ENCODE measurements at regions not wholly inside any gene's neighbourhood (a gene's known extent, or its start where the extent isn't known, plus 50 kb on each side); places are given as distances from the start of the nearest gene placed in this dataset.
"Not testable (repeated sequence)": the region's sequence is repeated elsewhere in the genome, so short reads cannot be mapped to it uniquely, and the experiment has no call there.

DNA sequence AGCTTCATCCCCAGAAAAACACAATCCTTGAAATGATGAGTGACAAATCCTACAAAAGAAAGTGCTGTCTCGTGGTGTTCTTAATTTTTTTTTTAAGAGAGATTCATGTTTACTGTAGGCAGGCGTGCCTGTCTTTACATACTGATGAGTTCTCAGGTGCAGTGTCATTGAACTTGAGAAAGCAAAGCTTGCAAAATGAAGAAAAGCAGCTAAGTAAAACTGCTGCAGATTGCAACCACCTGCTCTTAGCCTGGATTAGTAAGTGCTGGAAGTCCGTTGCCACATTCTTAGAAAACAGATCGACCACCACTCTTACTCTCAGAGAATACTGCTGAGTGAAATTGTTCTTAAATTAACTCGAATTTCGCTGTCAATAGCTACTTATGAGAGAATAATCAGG is 854.6 kb downstream of the TRIML1 start:
- no peaks in the 10 kb centered on the region for H4K20me1 ChIP-seq (ENCODE audit: insufficient read depth, low read length)
- H3K9ac ChIP-seq (ENCODE audit: low read length), result no peak overlapping the region
- no peaks in the 10 kb centered on the region for H3K27me3 ChIP-seq (ENCODE audit: low read depth, low read length)
- H3K4me1 ChIP-seq (ENCODE audit: low read length), result no peaks in the 10 kb centered on the region
- TF ChIP-seq, protein P1, sequence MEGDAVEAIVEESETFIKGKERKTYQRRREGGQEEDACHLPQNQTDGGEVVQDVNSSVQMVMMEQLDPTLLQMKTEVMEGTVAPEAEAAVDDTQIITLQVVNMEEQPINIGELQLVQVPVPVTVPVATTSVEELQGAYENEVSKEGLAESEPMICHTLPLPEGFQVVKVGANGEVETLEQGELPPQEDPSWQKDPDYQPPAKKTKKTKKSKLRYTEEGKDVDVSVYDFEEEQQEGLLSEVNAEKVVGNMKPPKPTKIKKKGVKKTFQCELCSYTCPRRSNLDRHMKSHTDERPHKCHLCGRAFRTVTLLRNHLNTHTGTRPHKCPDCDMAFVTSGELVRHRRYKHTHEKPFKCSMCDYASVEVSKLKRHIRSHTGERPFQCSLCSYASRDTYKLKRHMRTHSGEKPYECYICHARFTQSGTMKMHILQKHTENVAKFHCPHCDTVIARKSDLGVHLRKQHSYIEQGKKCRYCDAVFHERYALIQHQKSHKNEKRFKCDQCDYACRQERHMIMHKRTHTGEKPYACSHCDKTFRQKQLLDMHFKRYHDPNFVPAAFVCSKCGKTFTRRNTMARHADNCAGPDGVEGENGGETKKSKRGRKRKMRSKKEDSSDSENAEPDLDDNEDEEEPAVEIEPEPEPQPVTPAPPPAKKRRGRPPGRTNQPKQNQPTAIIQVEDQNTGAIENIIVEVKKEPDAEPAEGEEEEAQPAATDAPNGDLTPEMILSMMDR (IDR thresholded peaks at IDR 0.05; ENCODE audit: low read depth, low read length), result no peak
- TF ChIP-seq EZH2phosphoT487 (IDR thresholded peaks at IDR 0.05; ENCODE audit: low read depth), result no peak
- no peak overlapping the region for H2AFZ ChIP-seq (ENCODE audit: low read depth, low read length)
- no peaks in the 10 kb centered on the region for H3K9me3 ChIP-seq (ENCODE audit: insufficient read depth, low read length)
- H3K4me3 ChIP-seq (ENCODE audit: low read length), result no peak overlapping the region
- no peaks in the 10 kb centered on the region for H3K79me2 ChIP-seq (ENCODE audit: low read length)
- no peaks in the 10 kb centered on the region for H3K36me3 ChIP-seq (replicated peaks; ENCODE audit: low read depth, low read length)
- no peak overlapping the region for H3K4me2 ChIP-seq (ENCODE audit: low read length)
- no peak overlapping the region for H3K27ac ChIP-seq (ENCODE audit: low read length)

DNA sequence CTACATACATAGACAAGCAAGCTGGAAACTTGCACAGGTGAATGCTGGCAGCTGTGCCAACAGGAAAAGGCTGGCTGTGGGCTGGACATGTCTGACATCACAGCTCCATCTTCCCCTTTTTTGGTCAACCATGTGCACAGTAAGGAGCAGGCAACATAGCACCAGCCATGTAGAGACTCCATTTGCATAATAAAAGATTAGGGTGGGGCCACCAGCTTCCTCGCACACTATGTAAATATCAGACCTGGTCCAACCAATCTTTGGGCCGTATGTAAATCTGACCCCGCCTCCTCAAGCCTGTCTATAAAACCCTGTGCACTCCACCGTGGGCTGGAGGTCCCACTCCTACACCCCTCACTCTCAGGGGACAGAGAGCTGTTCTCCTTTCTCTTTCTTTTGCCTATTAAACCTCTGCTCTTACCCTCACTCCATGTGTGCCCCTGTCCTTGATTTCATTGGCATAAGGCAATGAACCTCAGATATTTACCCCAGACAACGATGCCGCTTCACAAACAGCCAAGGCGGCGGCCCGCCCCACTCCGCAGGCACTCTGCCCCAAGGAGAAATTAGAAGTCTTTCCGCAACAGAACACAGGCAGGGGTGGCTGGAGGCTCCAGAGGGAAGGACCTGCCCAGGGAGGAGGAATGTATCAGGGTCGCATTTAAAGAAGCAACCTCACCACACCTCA is 862.2 kb downstream of the TRIML1 start:
- no peak overlapping the region for H3K4me3 ChIP-seq (ENCODE audit: low read length)
- no peaks in the 10 kb centered on the region for H3K4me1 ChIP-seq (ENCODE audit: low read length)
- H3K27me3 ChIP-seq (ENCODE audit: low read depth, low read length), result no peaks in the 10 kb centered on the region
- TF ChIP-seq, protein P1 (IDR thresholded peaks at IDR 0.05; ENCODE audit: low read depth, low read length), result no peak
- TF ChIP-seq EZH2phosphoT487 (IDR thresholded peaks at IDR 0.05; ENCODE audit: low read depth), result no peak
- H3K27ac ChIP-seq (ENCODE audit: low read length), result no peak overlapping the region
- no peak overlapping the region for H3K4me2 ChIP-seq (ENCODE audit: low read length)
- H3K9ac ChIP-seq (ENCODE audit: low read length), result no peak overlapping the region
- no peaks in the 10 kb centered on the region for H3K79me2 ChIP-seq (ENCODE audit: low read length)
- H3K36me3 ChIP-seq (replicated peaks; ENCODE audit: low read depth, low read length), result no peaks in the 10 kb centered on the region
- H4K20me1 ChIP-seq (ENCODE audit: insufficient read depth, low read length), result no peaks in the 10 kb centered on the region
- no peaks in the 10 kb centered on the region for H3K9me3 ChIP-seq (ENCODE audit: insufficient read depth, low read length)
- H2AFZ ChIP-seq (ENCODE audit: low read depth, low read length), result no peak overlapping the region

DNA sequence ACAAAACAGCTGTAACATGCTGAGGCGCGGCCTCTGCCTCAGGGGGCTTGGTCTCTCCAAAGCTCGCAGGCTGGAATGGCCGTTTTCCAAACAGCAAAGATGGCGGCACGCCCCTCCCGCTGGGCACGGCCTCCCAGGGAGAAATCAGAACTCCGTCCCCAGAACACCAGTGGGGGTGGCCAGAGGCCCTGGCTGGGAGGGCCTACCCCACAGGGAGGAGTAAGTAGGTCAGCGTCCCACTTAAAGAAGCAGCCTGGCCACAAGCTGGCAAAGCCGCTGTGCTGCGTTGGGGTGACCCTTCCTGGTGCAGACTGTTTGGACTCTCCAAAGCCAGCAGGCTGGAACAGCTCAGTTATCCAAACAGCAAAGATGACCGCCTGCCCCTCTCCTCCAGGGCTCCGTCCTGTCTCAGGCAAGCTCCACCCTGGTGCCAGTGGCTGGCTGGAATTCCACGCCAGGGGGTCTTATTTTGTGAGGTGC is 862.8 kb downstream of the TRIML1 start:
- H3K4me2 ChIP-seq (ENCODE audit: low read length), result no peak overlapping the region
- H3K27ac ChIP-seq (ENCODE audit: low read length), result no peak overlapping the region
- H3K9ac ChIP-seq (ENCODE audit: low read length), result no peak overlapping the region
- H3K4me1 ChIP-seq (ENCODE audit: low read length), result no peaks in the 10 kb centered on the region
- no peaks in the 10 kb centered on the region for H4K20me1 ChIP-seq (ENCODE audit: insufficient read depth, low read length)
- no peaks in the 10 kb centered on the region for H3K36me3 ChIP-seq (replicated peaks; ENCODE audit: low read depth, low read length)
- H2AFZ ChIP-seq (ENCODE audit: low read depth, low read length), result no peak overlapping the region
- no peaks in the 10 kb centered on the region for H3K9me3 ChIP-seq (ENCODE audit: insufficient read depth, low read length)
- H3K79me2 ChIP-seq (ENCODE audit: low read length), result no peaks in the 10 kb centered on the region
- H3K27me3 ChIP-seq (ENCODE audit: low read depth, low read length), result no peaks in the 10 kb centered on the region
- TF ChIP-seq EZH2phosphoT487 (IDR thresholded peaks at IDR 0.05; ENCODE audit: low read depth), result no peak
- TF ChIP-seq, protein P1 (IDR thresholded peaks at IDR 0.05; ENCODE audit: low read depth, low read length), result no peak
- H3K4me3 ChIP-seq (ENCODE audit: low read length), result no peak overlapping the region

DNA sequence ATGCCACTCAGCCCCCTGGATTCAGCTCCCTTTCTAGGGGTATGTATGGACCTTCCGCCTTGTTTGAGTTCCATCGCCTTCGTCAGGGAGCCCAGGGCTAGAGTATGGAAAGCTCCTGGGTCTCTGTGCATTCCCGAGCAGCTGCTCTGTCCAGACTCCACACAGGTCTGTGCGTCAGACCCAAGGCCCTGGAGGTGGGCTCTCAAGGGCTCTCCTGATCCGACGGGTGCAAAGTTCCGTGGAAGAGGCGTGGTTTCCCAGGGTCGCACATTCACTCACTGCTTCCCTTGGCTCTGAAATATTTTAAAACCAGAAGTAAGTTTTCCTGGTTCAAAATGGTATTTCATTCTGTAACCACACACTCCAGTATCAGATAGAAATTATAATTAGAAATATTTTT is 863.2 kb downstream of the TRIML1 start:
- Histone ChIP-seq H3K36me3 (replicated peaks; ENCODE audit: low read depth, low read length) (no peaks in the 10 kb centered on the region), H3K9me3 (ENCODE audit: insufficient read depth, low read length) (no peaks in the 10 kb centered on the region), H3K4me2 (ENCODE audit: low read length) (no peak overlapping the region), H3K9ac (ENCODE audit: low read length) (no peak overlapping the region), H3K4me1 (ENCODE audit: low read length) (no peaks in the 10 kb centered on the region), H3K27ac (ENCODE audit: low read length) (no peak overlapping the region), H3K4me3 (ENCODE audit: low read length) (no peak overlapping the region), H3K27me3 (ENCODE audit: low read depth, low read length) (no peaks in the 10 kb centered on the region), H2AFZ (ENCODE audit: low read depth, low read length) (no peak overlapping the region), H4K20me1 (ENCODE audit: insufficient read depth, low read length) (no peaks in the 10 kb centered on the region), H3K79me2 (ENCODE audit: low read length) (no peaks in the 10 kb centered on the region)
- TF ChIP-seq, protein P1 (IDR thresholded peaks at IDR 0.05; ENCODE audit: low read depth, low read length), result no peak
- TF ChIP-seq EZH2phosphoT487 (IDR thresholded peaks at IDR 0.05; ENCODE audit: low read depth), result no peak

DNA sequence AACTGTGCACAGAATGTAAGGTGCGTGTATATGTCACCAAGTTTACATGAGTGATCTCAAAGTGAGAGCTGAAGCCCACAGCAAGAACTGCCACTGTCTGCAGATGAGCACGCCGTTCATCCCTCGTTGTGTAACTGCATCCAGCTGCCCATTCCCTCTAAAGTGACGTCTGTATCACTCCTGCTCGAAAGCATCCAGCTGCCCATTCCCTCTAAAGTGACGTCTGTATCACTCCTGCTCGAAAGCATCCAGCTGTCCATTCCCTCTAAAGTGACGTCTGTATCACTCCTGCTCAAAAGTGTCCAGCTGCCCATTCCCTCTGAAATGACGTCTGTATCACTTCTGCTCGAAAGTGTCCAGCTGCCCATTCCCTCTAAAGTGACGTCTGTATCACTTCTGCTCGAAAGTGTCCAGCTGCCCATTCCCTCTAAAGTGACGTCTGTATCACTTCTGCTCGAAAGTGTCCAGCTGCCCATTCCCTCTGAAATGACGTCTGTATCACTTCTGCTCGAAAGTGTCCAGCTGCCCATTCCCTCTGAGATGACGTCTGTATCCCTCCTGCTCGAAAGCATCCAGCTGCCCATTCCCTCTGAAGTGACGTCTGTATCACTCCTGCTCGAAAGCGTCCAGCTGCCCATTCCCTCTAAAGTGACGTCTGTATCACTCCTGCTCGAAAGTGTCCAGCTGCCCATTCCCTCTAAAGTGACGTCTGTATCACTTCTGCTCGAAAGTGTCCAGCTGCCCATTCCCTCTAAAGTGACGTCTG is 871.4 kb downstream of the TRIML1 start:
- not testable (repeated sequence) for H3K4me2 ChIP-seq (ENCODE audit: low read length); H3K4me3 ChIP-seq (ENCODE audit: low read length); H3K79me2 ChIP-seq (ENCODE audit: low read length); H3K9me3 ChIP-seq (ENCODE audit: insufficient read depth, low read length); H4K20me1 ChIP-seq (ENCODE audit: insufficient read depth, low read length); H3K9ac ChIP-seq (ENCODE audit: low read length); H3K27me3 ChIP-seq (ENCODE audit: low read depth, low read length); H3K27ac ChIP-seq (ENCODE audit: low read length); H2AFZ ChIP-seq (ENCODE audit: low read depth, low read length); H3K4me1 ChIP-seq (ENCODE audit: low read length); H3K36me3 ChIP-seq (replicated peaks; ENCODE audit: low read depth, low read length)
